ENCODE measurements at regions not wholly inside any gene's neighbourhood (a gene's known extent, or its start where the extent isn't known, plus 50 kb on each side); places are given as distances from the start of the nearest gene placed in this dataset.
"Not testable (repeated sequence)": the region's sequence is repeated elsewhere in the genome, so short reads cannot be mapped to it uniquely, and the experiment has no call there.

GRCh38 chr16:60810250-60810649 lies 1226.0 kb downstream of the CDH8 start:
- DNase-seq (ENCODE audit: low read depth in 2 of 2): no peak

- DNase-seq (ENCODE audit: low read depth in 2 of 2): no peak
Measured at GRCh38 chr16:60792437-60792836, 1243.8 kb downstream of the CDH8 start.

GRCh38 chr16:60788631-60789030 lies 1247.6 kb downstream of the CDH8 start:
- DNase-seq (ENCODE audit: low read depth in 2 of 2): no peak

GRCh38 chr16:60776281-60776680 lies 1260.0 kb downstream of the CDH8 start:
- no peak for DNase-seq (ENCODE audit: low read depth in 2 of 2)

- no peak for DNase-seq (ENCODE audit: low read depth in 2 of 2)
Measured at GRCh38 chr16:60771138-60771537, 1265.1 kb downstream of the CDH8 start.

- DNase-seq (ENCODE audit: low read depth in 2 of 2): not testable (repeated sequence)
Measured at GRCh38 chr16:60770384-60770783, 1265.9 kb downstream of the CDH8 start.

GRCh38 chr16:60763869-60764268 lies 1272.4 kb downstream of the CDH8 start:
- no peak for DNase-seq (ENCODE audit: low read depth in 2 of 2)

GRCh38 chr16:60755907-60756306 lies 1280.3 kb downstream of the CDH8 start:
- DNase-seq (ENCODE audit: low read depth in 2 of 2): no peak

- no peak for DNase-seq (ENCODE audit: low read depth in 2 of 2)
Measured at GRCh38 chr16:60748366-60748765, 1287.9 kb downstream of the CDH8 start.

GRCh38 chr16:60744198-60744597 lies 1292.0 kb downstream of the CDH8 start:
- no peak for DNase-seq (ENCODE audit: low read depth in 2 of 2)

- DNase-seq (ENCODE audit: low read depth in 2 of 2): no peak
Measured at GRCh38 chr16:60741810-60742209, 1294.4 kb downstream of the CDH8 start.

- DNase-seq (ENCODE audit: low read depth in 2 of 2): no peak
Measured at GRCh38 chr16:60739737-60740683, 1296.2 kb downstream of the CDH8 start.

- no peak for DNase-seq (ENCODE audit: low read depth in 2 of 2)
Measured at GRCh38 chr16:60731329-60732050, 1304.7 kb downstream of the CDH8 start.

GRCh38 chr16:60729051-60729450 lies 1307.2 kb downstream of the CDH8 start:
- no peak for DNase-seq (ENCODE audit: low read depth in 2 of 2)

GRCh38 chr16:60727851-60728250 lies 1308.4 kb downstream of the CDH8 start:
- DNase-seq (ENCODE audit: low read depth in 2 of 2): no peak

GRCh38 chr16:60720060-60720459 lies 1316.2 kb downstream of the CDH8 start:
- DNase-seq (ENCODE audit: low read depth in 2 of 2): no peak

GRCh38 chr16:60717808-60718207 lies 1318.4 kb downstream of the CDH8 start:
- DNase-seq (ENCODE audit: low read depth in 2 of 2): no peak

- DNase-seq (ENCODE audit: low read depth in 2 of 2): no peak
Measured at GRCh38 chr16:60712144-60712543, 1324.1 kb downstream of the CDH8 start.

GRCh38 chr16:60704726-60705125 lies 1331.5 kb downstream of the CDH8 start:
- DNase-seq (ENCODE audit: low read depth in 2 of 2): no peak

- DNase-seq (ENCODE audit: low read depth in 2 of 2): no peak
Measured at GRCh38 chr16:60703096-60703495, 1333.1 kb downstream of the CDH8 start.

- DNase-seq (ENCODE audit: low read depth in 2 of 2): no peak
Measured at GRCh38 chr16:60686824-60687223, 1349.4 kb downstream of the CDH8 start.

- no peak for DNase-seq (ENCODE audit: low read depth in 2 of 2)
Measured at GRCh38 chr16:60684002-60684401, 1352.2 kb downstream of the CDH8 start.

GRCh38 chr16:60682219-60682618 lies 1354.0 kb downstream of the CDH8 start:
- DNase-seq (ENCODE audit: low read depth in 2 of 2): no peak
